GM12892 (cell line): ENCODE measurements at regions not wholly inside any gene's neighbourhood (a gene's known extent, or its start where the extent isn't known, plus 50 kb on each side); places are given as distances from the start of the nearest gene placed in this dataset.

ENCODE experiments used
- POLR2A ChIP-seq: IDR thresholded peaks from 2 replicates; pipeline ENCODE4 v1.6.1; 2011; ENCODE audit warnings: low read depth, low read length, control low read depth
- POLR2AphosphoS5 ChIP-seq: IDR thresholded peaks from 2 replicates; pipeline ENCODE4 v1.6.1; 2011; ENCODE audit warnings: low read depth, low read length, control low read depth
- TAF1 ChIP-seq: IDR thresholded peaks from 2 replicates; pipeline ENCODE4 v1.6.1; 2011; ENCODE audit warnings: low read depth, mild to moderate bottlenecking, control low read depth, low read length, borderline replicate concordance

DNA sequence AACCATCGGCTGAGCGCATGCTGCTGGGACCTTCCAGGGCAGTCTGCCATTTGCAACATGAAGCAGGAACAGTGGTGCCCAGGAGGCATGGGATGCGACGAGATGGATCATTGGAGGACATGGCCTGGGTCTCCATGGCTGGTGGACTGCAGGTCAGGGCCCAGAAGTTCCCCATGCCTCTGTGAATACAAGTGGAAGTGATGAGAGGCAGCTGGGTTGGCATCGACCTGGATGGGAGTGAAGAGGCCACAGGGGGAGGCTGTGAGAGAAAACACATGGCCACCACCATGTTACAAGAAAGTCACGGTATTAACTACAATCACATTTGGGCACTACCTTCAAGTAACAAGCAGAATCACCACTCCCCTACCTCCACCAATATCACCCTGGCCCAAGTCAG, 262.0 kb downstream of the FOXO1 start:
- no peak for TF ChIP-seq TAF1
- no peak for TF ChIP-seq POLR2A
- TF ChIP-seq POLR2AphosphoS5 = no peak
